ENCODE measurements at regions not wholly inside any gene's neighbourhood (a gene's known extent, or its start where the extent isn't known, plus 50 kb on each side); places are given as distances from the start of the nearest gene placed in this dataset.

DNA sequence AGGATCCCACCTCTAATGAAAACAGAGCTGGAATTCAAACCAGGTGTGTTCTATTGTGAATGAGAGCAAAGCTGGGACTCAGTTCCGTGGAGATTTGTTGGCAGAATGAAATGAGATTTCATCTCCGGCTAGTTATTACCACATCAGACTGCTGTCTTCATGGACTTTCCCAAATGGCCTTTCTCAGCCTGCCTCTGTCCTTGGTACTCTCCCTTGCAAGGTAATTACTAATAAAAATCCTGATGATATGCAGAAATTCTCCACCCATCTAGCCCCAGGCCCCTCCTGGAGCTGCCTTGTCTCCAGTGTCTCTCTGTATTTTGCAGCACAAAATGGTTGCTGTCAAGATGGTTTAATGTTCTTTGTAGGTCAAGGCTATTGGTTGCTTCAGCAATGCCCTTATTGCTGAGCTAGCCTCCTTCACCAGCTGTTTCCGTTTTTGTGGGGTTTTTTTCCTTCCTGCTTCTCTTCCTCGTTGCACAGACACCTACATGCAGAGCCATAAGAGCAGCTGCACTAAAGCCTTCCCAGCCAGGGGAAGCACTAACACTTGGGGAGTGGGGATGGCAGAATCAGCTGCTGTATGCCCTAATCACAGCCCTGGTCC lies 185.0 kb upstream of the GHITM start:
- TF ChIP-seq, protein P1, sequence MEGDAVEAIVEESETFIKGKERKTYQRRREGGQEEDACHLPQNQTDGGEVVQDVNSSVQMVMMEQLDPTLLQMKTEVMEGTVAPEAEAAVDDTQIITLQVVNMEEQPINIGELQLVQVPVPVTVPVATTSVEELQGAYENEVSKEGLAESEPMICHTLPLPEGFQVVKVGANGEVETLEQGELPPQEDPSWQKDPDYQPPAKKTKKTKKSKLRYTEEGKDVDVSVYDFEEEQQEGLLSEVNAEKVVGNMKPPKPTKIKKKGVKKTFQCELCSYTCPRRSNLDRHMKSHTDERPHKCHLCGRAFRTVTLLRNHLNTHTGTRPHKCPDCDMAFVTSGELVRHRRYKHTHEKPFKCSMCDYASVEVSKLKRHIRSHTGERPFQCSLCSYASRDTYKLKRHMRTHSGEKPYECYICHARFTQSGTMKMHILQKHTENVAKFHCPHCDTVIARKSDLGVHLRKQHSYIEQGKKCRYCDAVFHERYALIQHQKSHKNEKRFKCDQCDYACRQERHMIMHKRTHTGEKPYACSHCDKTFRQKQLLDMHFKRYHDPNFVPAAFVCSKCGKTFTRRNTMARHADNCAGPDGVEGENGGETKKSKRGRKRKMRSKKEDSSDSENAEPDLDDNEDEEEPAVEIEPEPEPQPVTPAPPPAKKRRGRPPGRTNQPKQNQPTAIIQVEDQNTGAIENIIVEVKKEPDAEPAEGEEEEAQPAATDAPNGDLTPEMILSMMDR (IDR thresholded peaks at IDR 0.05; ENCODE audit: insufficient read depth, low read length, poor library complexity, severe bottlenecking), result no peak
- no peaks in the 10 kb centered on the region for H3K27me3 ChIP-seq (ENCODE audit: control insufficient read depth, insufficient read depth, low read length)
- no peak for DNase-seq (ENCODE audit: low read depth)

DNA sequence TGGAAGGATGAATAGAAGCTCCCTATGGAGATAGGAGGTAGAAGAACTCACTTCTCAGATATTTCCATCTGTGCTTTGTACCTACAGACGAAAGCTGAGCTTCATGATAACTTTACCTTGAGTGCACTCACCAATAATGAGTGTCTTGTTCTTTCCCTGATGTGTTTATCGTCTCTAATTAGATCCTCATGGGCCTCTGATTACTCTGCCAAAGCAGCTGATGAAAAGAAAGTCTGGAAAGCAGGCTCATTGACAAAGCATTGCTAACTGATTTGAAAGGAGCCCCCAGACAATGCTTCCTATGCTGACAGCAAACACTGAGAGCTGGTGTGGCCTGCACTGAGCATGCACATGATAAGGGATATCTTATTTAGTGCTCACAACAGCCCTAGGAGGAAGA lies 183.9 kb upstream of the GHITM start:
- Histone ChIP-seq H3K27me3 (ENCODE audit: control insufficient read depth, insufficient read depth, low read length) (no peaks in the 10 kb centered on the region), H3K4me3 (ENCODE audit: low read depth, low read length) (no peak overlapping the region), H3K36me3 (ENCODE audit: control insufficient read depth, insufficient read depth, low read length) (no peaks in the 10 kb centered on the region)
- TF ChIP-seq, protein P1 (IDR thresholded peaks at IDR 0.05; ENCODE audit: insufficient read depth, low read length, poor library complexity, severe bottlenecking), result no peak
- DNase-seq (ENCODE audit: low read depth), result no peak

More for the DNA sequence above, 185.0 kb upstream of the GHITM start:
- Histone ChIP-seq H3K36me3 (ENCODE audit: control insufficient read depth, insufficient read depth, low read length) (no peaks in the 10 kb centered on the region), H3K4me3 (ENCODE audit: low read depth, low read length) (no peak overlapping the region)

DNA sequence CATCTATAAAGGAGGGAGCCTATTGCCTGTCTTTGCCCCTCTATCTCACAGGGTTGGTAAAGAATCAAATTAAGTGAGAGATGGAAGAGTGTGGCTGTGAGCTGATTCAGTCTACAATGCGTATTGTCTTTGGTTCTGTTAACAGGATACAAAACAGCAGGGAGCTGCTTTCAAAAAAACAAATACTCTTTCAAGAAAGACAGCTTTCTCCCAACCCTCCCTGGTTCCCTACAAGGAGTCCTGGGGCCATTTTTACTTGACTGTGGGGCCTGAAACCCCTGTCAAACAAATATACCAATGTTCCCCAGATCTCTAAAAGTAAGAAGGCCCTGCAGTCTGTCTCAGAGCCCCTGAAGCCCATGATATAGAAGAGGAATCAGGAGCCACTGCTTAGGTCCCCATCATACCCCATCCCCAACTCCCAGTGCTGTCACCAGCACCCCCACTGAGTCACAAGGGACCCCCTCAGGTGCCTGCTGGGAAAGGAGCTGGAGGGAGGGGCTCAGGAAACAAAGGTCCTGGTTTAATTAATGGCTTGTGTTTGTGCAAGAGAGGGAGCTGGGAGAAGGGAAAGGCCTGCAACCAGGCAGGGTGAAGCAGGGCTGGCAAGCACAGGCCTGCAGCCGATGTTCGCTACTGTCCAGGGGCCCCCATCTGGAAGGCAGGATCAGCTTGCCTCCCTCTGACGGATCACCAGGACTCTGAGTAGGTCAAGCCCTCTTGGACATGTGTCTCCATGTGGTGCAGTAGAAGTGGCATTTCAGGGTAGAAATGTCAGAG lies 182.0 kb upstream of the GHITM start:
- no peaks in the 10 kb centered on the region for H3K36me3 ChIP-seq (ENCODE audit: control insufficient read depth, insufficient read depth, low read length)
- no peak for DNase-seq (ENCODE audit: low read depth)
- H3K27me3 ChIP-seq (ENCODE audit: control insufficient read depth, insufficient read depth, low read length), result no peaks in the 10 kb centered on the region
- TF ChIP-seq, protein P1 (IDR thresholded peaks at IDR 0.05; ENCODE audit: insufficient read depth, low read length, poor library complexity, severe bottlenecking), result no peak
- no peak overlapping the region for H3K4me3 ChIP-seq (ENCODE audit: low read depth, low read length)

DNA sequence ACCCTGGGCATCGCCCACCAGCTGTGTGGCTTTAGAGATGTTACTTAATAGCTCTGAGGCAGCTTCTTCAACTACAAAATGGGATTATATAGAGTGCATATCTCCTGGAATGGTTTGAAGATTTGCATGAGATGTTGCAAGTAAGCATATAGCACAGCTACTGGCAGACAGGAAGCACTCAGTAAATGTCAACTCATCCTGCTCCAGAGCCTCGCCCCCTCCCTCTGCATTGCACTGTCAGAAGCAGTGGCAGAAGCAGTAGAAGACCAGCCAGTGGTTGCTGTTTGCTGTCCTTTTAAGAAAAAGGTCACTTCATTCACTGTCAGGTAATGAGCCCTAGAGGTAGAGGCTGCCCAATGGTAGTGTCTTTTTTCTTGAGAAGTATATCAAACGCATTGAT lies 180.0 kb upstream of the GHITM start:
- no peak for DNase-seq (ENCODE audit: low read depth)
- TF ChIP-seq, protein P1 (IDR thresholded peaks at IDR 0.05; ENCODE audit: insufficient read depth, low read length, poor library complexity, severe bottlenecking), result no peak

DNA sequence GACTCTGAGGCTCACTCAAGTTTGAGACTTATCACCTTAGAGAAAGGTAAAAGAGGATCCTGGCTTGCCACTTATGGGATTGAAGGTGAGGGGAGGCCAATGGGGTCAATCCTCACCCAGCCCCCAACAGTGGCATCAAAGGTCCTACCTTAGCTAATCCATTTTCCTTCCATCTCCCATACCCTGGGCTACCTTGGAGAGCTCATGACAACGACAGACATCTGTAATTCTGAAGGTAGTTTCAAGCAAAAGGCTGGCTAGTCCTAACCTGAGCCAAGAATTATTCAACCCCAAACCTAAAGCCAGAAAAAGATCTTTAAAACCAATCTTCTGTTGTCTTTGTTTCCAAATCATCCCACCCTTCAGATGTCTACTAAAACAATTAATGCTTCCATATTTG lies 179.2 kb upstream of the GHITM start:
- no peak overlapping the region for H3K4me3 ChIP-seq (ENCODE audit: low read depth, low read length)
- no peaks in the 10 kb centered on the region for H3K36me3 ChIP-seq (ENCODE audit: control insufficient read depth, insufficient read depth, low read length)
- no peaks in the 10 kb centered on the region for H3K27me3 ChIP-seq (ENCODE audit: control insufficient read depth, insufficient read depth, low read length)
- TF ChIP-seq, protein P1 (IDR thresholded peaks at IDR 0.05; ENCODE audit: insufficient read depth, low read length, poor library complexity, severe bottlenecking), result no peak
- no peak for DNase-seq (ENCODE audit: low read depth)

More for the DNA sequence above, 180.0 kb upstream of the GHITM start:
- no peaks in the 10 kb centered on the region for H3K27me3 ChIP-seq (ENCODE audit: control insufficient read depth, insufficient read depth, low read length)
- no peaks in the 10 kb centered on the region for H3K36me3 ChIP-seq (ENCODE audit: control insufficient read depth, insufficient read depth, low read length)
- H3K4me3 ChIP-seq (ENCODE audit: low read depth, low read length), result no peak overlapping the region

Measured in kidney epithelial cell (primary cell).